Heart left ventricle (tissue), 13 donors: ENCODE measurements at regions not wholly inside any gene's neighbourhood (a gene's known extent, or its start where the extent isn't known, plus 50 kb on each side); places are given as distances from the start of the nearest gene placed in this dataset.

Source experiments
- POLR2A ChIP-seq, 2 donors: fragments of 450-650 bp; IDR thresholded peaks; one replicate each; pipeline ENCODE4 v1.6.1; 2017; ENCODE audit warnings: antibody characterized with exemption in 2 of 2, mild to moderate bottlenecking in 2 of 2, moderate library complexity in 2 of 2
- TF ChIP-seq, protein P1 (sequence below), 12 donors: fragments of 200-600 bp; sonication (generic) in 4 of 12; IDR thresholded peaks; one replicate each; pipeline versions ENCODE4 v1.5.0 to v1.8.0; 2018 to 2022; ENCODE audit warnings: antibody characterized with exemption in 12 of 12, mild to moderate bottlenecking in 5 of 12
- donor health status: ischemic (EF 13 %, LVEDD 7.1; RV severe dilation, severe dysfunction).
- donor health status: DM: no; HTN: yes; CAD: no.
- donor health status: DM: no; HTN: no; CAD: no.
- donor health status: ischemic (EF 25% LVEDD 6.9; RV normal size, moderate dysfunction).
- donor health status: ischemic (EF 25% LVEDD 5.7; RV mildly dilated, moderate dysfunction).
- donor health status: ischemic (EF 35%, LVEDD 5.7; RV mildly dilated, moderate dysfunction).
- donor health status: nonischemic (EF 11% LVEDD 7.7; RV severe dilation, severe dysfunction).
- donor health status: DM: yes; HTN: yes; CAD: no.
- donor health status: PGD.
- donor health status: ischemic (EF 29% LVEDD 5.4; RV normal size, mild dysfunction).
- donor health status: nonischemic (EF 23%, LVEDD 6.1; RV moderate dilation, normal function).

DNA sequence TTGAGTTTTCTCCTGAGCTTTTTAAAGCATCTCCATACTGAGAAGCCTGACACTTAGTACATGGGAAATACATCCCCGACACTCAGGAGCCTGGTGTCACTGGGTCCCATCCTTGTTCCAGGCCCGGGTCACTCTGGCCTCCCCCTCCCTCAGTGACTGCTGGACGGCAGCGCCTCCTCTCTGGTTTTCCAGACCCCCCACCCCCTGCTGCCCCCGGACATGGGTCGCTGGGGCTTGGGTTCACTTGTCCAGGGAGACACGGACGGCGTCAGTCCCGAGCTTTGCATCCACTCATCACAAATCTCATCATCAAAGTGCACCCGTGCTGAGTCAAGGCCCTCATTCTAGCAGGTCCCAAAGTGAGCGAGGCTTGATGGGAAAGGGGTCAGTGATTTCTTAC lies 243.0 kb downstream of the IRX2 start:
- TF ChIP-seq, protein P1, sequence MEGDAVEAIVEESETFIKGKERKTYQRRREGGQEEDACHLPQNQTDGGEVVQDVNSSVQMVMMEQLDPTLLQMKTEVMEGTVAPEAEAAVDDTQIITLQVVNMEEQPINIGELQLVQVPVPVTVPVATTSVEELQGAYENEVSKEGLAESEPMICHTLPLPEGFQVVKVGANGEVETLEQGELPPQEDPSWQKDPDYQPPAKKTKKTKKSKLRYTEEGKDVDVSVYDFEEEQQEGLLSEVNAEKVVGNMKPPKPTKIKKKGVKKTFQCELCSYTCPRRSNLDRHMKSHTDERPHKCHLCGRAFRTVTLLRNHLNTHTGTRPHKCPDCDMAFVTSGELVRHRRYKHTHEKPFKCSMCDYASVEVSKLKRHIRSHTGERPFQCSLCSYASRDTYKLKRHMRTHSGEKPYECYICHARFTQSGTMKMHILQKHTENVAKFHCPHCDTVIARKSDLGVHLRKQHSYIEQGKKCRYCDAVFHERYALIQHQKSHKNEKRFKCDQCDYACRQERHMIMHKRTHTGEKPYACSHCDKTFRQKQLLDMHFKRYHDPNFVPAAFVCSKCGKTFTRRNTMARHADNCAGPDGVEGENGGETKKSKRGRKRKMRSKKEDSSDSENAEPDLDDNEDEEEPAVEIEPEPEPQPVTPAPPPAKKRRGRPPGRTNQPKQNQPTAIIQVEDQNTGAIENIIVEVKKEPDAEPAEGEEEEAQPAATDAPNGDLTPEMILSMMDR (IDR thresholded peaks at IDR 0.05): no peak
- no peak for TF ChIP-seq POLR2A (IDR thresholded peaks at IDR 0.05)
